ENCODE measurements at regions not wholly inside any gene's neighbourhood (a gene's known extent, or its start where the extent isn't known, plus 50 kb on each side); places are given as distances from the start of the nearest gene placed in this dataset.
"Not testable (repeated sequence)": the region's sequence is repeated elsewhere in the genome, so short reads cannot be mapped to it uniquely, and the experiment has no call there.

- no peak for DNase-seq (ENCODE audit: low spot score)
Measured at GRCh38 chr12:25875661-25876060, 82.8 kb upstream of the RASSF8 start.

DNA sequence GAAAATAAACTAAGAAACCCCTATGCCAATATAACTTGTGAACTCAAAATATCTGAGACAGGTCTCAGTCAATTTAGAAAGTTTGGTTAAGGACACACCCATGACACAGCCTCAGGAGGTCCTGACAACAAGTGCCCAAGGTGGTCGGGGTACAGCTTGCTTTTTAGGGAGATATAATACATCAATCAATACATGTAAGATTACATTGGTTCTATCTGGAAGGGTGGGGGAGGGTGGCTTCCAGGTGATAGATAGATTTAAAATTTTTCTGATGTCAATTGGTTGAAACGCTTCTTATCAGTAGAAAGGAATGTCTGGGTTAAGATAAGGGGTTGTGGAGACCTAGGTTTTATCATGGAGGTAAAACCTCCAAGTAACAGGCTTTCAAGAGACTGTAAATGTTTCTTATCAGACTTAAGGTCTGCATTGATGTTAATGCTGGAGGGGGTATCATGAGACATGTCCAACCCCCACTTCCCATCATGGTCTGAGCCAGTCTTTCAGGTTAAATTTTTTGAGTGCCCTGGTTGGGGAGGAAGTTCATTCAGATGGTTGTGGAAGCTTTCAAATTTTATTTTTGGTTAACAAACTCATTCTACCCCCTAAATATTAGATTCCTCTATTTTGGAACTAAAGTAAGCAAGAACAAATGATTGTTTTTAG is 82.0 kb upstream of the RASSF8 start:
- no peak for DNase-seq (ENCODE audit: low spot score)

- DNase-seq (ENCODE audit: low spot score): no peak
Measured at GRCh38 chr12:25877446-25877845, 81.0 kb upstream of the RASSF8 start.

DNA sequence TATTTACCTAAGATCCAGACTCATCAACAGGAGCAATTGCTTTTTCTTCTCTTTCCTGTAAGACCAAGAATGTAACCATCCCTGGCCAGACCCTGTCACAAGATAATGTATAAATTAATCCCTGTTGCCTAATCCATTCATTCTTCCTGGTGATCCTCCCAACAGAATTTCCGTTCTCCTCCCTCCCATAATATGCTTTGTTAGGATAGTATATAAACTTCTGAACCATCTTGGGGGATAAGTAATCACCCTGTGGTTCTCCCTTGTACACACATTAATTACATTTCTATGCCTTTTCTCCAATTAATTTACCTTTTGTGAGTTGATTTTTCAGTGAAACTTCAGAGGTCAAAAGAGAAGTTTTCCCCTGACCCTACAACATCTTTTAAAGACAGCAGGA is 76.2 kb upstream of the RASSF8 start:
- DNase-seq (ENCODE audit: low spot score): no peak

GRCh38 chr12:25883026-25883916 is 75.2 kb upstream of the RASSF8 start:
- DNase-seq (ENCODE audit: low spot score): no peak

GRCh38 chr12:25884024-25884919 is 74.2 kb upstream of the RASSF8 start:
- no peak for DNase-seq (ENCODE audit: low spot score)

GRCh38 chr12:25884920-25885234 is 73.6 kb upstream of the RASSF8 start:
- DNase-seq (ENCODE audit: low spot score): no peak

DNA sequence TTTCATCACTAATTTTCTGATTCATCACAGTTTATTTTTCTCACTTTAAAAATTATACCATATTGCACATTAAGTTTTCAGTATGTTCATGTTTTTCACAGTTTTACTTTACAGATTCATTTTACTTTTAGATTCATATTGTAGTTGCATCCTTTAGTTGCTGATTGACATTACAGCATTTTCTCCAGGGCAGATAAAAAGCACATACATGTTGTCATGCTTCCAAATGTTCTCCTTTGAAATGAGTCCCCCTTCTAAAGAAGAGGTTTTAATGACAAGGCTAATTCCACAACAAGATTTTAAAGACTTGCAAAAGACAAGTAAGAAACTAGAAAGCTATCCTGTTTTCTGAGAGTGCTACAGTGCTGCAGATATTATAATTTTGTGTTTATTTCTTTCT is 72.1 kb upstream of the RASSF8 start:
- DNase-seq (ENCODE audit: low spot score): no peak

DNA sequence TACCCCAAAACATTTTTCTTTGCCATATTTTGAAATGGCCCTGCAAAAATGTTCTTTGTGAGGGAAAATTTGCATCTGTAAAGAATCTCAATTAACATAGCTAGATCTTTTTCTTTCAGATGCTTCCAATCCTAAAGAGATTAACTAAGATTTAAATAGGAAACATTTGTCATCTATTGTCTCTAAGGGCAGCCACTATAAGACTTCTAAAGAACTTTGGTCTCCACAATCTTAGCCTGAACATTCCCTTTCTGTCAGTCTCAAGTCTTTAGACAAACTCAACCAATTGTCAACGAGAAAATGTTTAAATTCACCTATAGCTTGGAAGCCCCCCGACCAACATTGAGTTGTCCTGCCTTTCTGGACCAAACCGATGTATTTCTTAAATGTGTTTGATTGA is 71.1 kb upstream of the RASSF8 start:
- DNase-seq (ENCODE audit: low spot score): no peak

GRCh38 chr12:25889185-25889584 is 69.3 kb upstream of the RASSF8 start:
- DNase-seq (ENCODE audit: low spot score): no peak

GRCh38 chr12:25891095-25891494 is 67.4 kb upstream of the RASSF8 start:
- not testable (repeated sequence) for DNase-seq (ENCODE audit: low spot score)

DNA sequence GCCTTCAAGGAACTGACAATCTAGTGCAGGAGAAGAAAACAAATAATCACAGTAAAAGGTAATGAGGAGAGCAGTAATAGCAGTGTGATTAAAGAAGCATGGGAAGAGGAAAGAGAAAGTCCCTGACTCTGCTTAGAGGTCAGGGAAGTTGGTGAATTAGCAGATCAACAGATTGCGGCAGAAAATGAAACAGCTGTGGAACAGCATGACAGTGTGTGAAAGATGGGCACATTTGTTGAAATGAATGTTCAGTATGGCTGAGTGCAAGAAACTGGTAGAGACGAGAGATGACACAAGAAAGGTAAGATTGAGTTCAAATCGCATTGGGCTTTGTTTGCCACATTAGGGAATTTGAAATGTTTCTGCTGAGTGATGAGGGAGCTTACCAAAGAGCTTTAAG is 63.7 kb upstream of the RASSF8 start:
- DNase-seq (ENCODE audit: low spot score): peak; percentile 21

DNA sequence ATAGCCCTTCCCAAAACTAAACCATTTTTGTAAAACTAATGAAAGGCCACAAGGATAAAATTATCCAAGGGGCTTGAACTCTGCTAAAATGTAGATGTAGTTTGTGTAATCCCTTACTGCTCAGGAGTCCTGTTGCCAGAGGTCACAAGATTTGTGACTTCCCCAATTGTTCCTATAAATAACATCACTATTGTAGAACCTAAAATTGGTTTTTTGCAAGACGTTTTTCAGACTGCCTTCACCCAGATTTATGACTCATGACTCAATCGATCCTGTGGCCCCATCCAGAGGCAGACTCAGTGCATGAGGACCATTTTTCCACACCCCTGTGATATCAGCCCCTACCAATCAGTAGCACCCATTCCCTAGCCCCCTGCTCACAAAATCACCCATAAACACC is 61.5 kb upstream of the RASSF8 start:
- no peak for DNase-seq (ENCODE audit: low spot score)

DNA sequence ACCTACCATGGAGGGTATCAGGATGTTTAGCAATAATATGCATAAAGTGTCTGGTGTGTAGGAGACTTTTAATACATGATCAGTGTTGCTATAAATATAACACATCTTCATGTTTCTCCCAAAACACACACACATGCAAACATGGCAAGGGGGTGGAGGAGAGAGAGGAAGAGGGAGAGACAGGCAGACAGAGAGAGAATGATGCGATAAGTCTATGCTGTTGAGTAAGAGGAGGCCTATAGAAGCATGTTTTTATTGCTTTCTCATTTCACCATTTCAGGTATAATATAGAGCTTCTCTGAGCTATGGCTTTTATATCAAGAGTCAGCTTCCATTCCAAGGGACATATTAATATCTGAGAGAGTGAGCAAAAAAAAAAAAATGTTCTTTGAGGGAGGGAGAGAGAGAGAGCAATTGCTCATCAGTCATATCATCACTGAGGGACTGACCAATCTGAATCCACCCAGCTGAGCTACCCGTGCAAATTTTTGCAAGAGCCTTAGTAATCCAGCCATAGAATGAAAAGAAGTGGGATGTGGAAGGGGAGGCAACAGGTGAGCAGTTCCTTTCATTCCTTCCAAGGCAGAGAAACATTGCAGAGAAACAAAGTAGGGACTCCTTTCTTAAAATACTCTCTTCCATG is 54.8 kb upstream of the RASSF8 start:
- DNase-seq (ENCODE audit: low spot score): no peak

- no peak for DNase-seq (ENCODE audit: low spot score)
Measured at GRCh38 chr12:25904442-25904841, 54.0 kb upstream of the RASSF8 start.

DNA sequence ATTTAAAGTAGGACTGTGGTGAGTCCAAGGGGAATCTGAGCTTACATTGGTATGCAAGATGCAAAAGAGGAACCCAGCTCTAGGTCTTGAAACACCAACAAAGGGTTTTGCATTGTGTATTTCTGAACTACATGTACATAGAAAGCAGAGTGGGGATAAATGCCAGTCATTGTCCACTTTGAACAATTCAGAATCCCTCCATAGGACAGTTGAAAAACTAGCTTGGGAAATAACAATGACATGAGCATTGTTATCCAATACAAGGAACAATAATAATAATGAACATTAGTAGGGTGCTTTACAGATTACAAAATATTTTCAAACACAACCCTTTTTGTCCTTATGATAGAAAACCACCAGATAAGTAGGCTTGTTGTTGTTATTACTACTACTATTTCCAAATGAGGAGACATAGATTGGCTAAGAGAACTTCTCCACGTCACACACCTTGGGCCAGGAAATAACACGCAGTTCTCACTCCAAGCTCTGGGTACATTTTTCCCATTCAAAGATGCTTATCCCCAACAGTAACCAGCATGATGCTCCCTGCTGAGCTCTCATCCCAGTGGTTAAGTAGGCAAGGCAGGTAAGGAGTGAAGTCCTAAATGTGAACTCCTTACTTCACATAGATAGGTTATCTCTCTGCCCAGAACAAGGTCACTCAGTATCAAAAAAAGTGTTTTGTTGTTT is 51.7 kb upstream of the RASSF8 start:
- peak; percentile 84 for DNase-seq (ENCODE audit: low spot score)

All from pons (tissue), 1 donor.